Erythroblast (primary cell): ENCODE measurements at regions not wholly inside any gene's neighbourhood (a gene's known extent, or its start where the extent isn't known, plus 50 kb on each side); places are given as distances from the start of the nearest gene placed in this dataset.

ENCODE experiments used
- GATA1 ChIP-seq: IDR thresholded peaks from 2 replicates; pipeline ENCODE4 v1.6.1; 2011; ENCODE audit warnings: low read depth, mild to moderate bottlenecking, control low read depth, low read length, moderate library complexity
- POLR2A ChIP-seq: IDR thresholded peaks from 2 replicates; pipeline ENCODE4 v1.6.1; 2011; ENCODE audit warnings: mild to moderate bottlenecking, low read length

DNA sequence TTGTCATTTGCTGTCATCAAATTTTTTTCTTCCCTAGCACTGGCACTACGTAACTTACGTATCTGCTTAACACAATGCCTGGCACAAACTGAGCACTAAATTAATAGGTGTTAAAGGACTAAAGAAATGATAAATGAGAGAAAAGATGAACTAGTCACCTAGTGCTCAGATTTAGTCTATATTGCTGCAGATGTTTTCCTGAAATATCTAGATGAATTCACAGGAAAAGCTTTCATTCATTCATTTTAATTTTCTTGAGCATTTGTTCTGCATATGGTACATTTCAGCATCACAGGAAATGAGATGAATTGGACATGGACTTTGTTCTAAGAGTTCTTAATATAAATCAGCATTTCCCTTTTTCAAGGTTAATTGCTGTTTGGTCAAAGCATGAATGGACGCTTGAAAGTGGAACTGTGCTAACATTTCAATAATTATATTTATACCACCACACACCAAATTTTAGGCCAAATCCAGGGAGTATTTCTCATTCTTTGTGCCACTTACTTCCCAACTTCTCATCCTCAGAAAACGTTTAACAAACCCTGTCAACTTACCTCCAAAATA lies 163.2 kb upstream of the MDFIC start:
- TF ChIP-seq POLR2A: no peak
- no peak for TF ChIP-seq GATA1
